ENCODE measurements at regions not wholly inside any gene's neighbourhood (a gene's known extent, or its start where the extent isn't known, plus 50 kb on each side); places are given as distances from the start of the nearest gene placed in this dataset.

DNA sequence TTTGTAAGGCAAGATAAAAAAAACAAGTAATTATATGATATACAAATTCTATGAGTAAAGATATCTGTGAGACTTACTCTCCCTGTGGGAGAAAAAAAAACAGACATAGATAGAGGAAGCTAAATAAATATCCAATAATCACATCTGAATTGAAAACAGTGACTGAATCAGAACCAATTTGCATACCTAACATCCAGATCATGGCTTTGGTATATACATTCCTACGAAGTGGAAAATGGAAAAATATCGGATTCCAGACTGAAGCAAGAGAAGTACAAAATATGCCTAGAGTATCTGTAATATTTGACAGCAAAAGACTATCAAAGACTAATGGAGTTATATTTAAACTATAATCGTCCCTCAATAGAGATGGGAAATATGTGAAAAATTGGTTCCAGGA, 1108.1 kb upstream of the CHAC2 start:
- TF ChIP-seq, protein P1, sequence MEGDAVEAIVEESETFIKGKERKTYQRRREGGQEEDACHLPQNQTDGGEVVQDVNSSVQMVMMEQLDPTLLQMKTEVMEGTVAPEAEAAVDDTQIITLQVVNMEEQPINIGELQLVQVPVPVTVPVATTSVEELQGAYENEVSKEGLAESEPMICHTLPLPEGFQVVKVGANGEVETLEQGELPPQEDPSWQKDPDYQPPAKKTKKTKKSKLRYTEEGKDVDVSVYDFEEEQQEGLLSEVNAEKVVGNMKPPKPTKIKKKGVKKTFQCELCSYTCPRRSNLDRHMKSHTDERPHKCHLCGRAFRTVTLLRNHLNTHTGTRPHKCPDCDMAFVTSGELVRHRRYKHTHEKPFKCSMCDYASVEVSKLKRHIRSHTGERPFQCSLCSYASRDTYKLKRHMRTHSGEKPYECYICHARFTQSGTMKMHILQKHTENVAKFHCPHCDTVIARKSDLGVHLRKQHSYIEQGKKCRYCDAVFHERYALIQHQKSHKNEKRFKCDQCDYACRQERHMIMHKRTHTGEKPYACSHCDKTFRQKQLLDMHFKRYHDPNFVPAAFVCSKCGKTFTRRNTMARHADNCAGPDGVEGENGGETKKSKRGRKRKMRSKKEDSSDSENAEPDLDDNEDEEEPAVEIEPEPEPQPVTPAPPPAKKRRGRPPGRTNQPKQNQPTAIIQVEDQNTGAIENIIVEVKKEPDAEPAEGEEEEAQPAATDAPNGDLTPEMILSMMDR (conservative IDR thresholded peaks at IDR 0.05; ENCODE audit: low read depth in 2 of 2), result no peak
- TF ChIP-seq EZH2phosphoT487 (IDR thresholded peaks at IDR 0.05; ENCODE audit: unreplicated experiment) (no peak), STAT1 (IDR thresholded peaks at IDR 0.05; ENCODE audit: unreplicated experiment) (no peak), EZH2 (IDR thresholded peaks at IDR 0.05; ENCODE audit: low read depth, unreplicated experiment) (no peak), ZNF331 (CRISPR knock-in tag; IDR thresholded peaks at IDR 0.05; ENCODE audit: low read depth) (no peak), ZNF114 (CRISPR knock-in tag; IDR thresholded peaks at IDR 0.05) (no peak), POLR2AphosphoS5 (IDR thresholded peaks at IDR 0.05; ENCODE audit: low read depth) (no peak), NANOG (IDR thresholded peaks at IDR 0.05; ENCODE audit: borderline replicate concordance) (no peak), CREB1 (CRISPR knock-in tag; IDR thresholded peaks at IDR 0.05; ENCODE audit: low read depth) (no peak), JUNB (IDR thresholded peaks at IDR 0.05; ENCODE audit: unreplicated experiment) (no peak)
- TF ChIP-seq, protein P2, sequence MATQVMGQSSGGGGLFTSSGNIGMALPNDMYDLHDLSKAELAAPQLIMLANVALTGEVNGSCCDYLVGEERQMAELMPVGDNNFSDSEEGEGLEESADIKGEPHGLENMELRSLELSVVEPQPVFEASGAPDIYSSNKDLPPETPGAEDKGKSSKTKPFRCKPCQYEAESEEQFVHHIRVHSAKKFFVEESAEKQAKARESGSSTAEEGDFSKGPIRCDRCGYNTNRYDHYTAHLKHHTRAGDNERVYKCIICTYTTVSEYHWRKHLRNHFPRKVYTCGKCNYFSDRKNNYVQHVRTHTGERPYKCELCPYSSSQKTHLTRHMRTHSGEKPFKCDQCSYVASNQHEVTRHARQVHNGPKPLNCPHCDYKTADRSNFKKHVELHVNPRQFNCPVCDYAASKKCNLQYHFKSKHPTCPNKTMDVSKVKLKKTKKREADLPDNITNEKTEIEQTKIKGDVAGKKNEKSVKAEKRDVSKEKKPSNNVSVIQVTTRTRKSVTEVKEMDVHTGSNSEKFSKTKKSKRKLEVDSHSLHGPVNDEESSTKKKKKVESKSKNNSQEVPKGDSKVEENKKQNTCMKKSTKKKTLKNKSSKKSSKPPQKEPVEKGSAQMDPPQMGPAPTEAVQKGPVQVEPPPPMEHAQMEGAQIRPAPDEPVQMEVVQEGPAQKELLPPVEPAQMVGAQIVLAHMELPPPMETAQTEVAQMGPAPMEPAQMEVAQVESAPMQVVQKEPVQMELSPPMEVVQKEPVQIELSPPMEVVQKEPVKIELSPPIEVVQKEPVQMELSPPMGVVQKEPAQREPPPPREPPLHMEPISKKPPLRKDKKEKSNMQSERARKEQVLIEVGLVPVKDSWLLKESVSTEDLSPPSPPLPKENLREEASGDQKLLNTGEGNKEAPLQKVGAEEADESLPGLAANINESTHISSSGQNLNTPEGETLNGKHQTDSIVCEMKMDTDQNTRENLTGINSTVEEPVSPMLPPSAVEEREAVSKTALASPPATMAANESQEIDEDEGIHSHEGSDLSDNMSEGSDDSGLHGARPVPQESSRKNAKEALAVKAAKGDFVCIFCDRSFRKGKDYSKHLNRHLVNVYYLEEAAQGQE (IDR thresholded peaks at IDR 0.05; ENCODE audit: unreplicated experiment), result no peak
- TF ChIP-seq, protein P3, sequence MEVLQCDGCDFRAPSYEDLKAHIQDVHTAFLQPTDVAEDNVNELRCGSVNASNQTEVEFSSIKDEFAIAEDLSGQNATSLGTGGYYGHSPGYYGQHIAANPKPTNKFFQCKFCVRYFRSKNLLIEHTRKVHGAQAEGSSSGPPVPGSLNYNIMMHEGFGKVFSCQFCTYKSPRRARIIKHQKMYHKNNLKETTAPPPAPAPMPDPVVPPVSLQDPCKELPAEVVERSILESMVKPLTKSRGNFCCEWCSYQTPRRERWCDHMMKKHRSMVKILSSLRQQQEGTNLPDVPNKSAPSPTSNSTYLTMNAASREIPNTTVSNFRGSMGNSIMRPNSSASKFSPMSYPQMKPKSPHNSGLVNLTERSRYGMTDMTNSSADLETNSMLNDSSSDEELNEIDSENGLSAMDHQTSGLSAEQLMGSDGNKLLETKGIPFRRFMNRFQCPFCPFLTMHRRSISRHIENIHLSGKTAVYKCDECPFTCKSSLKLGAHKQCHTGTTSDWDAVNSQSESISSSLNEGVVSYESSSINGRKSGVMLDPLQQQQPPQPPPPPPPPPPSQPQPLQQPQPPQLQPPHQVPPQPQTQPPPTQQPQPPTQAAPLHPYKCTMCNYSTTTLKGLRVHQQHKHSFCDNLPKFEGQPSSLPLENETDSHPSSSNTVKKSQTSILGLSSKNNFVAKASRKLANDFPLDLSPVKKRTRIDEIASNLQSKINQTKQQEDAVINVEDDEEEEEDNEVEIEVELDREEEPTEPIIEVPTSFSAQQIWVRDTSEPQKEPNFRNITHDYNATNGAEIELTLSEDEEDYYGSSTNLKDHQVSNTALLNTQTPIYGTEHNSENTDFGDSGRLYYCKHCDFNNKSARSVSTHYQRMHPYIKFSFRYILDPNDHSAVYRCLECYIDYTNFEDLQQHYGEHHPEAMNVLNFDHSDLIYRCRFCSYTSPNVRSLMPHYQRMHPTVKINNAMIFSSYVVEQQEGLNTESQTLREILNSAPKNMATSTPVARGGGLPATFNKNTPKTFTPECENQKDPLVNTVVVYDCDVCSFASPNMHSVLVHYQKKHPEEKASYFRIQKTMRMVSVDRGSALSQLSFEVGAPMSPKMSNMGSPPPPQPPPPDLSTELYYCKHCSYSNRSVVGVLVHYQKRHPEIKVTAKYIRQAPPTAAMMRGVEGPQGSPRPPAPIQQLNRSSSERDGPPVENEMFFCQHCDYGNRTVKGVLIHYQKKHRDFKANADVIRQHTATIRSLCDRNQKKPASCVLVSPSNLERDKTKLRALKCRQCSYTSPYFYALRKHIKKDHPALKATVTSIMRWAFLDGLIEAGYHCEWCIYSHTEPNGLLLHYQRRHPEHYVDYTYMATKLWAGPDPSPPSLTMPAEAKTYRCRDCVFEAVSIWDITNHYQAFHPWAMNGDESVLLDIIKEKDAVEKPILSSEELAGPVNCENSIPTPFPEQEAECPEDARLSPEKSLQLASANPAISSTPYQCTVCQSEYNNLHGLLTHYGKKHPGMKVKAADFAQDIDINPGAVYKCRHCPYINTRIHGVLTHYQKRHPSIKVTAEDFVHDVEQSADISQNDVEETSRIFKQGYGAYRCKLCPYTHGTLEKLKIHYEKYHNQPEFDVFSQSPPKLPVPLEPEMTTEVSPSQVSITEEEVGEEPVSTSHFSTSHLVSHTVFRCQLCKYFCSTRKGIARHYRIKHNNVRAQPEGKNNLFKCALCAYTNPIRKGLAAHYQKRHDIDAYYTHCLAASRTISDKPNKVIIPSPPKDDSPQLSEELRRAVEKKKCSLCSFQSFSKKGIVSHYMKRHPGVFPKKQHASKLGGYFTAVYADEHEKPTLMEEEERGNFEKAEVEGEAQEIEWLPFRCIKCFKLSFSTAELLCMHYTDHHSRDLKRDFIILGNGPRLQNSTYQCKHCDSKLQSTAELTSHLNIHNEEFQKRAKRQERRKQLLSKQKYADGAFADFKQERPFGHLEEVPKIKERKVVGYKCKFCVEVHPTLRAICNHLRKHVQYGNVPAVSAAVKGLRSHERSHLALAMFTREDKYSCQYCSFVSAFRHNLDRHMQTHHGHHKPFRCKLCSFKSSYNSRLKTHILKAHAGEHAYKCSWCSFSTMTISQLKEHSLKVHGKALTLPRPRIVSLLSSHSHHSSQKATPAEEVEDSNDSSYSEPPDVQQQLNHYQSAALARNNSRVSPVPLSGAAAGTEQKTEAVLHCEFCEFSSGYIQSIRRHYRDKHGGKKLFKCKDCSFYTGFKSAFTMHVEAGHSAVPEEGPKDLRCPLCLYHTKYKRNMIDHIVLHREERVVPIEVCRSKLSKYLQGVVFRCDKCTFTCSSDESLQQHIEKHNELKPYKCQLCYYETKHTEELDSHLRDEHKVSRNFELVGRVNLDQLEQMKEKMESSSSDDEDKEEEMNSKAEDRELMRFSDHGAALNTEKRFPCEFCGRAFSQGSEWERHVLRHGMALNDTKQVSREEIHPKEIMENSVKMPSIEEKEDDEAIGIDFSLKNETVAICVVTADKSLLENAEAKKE (CRISPR knock-in tag; IDR thresholded peaks at IDR 0.05), result no peak
- TF ChIP-seq, protein P4, sequence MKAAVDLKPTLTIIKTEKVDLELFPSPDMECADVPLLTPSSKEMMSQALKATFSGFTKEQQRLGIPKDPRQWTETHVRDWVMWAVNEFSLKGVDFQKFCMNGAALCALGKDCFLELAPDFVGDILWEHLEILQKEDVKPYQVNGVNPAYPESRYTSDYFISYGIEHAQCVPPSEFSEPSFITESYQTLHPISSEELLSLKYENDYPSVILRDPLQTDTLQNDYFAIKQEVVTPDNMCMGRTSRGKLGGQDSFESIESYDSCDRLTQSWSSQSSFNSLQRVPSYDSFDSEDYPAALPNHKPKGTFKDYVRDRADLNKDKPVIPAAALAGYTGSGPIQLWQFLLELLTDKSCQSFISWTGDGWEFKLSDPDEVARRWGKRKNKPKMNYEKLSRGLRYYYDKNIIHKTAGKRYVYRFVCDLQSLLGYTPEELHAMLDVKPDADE (IDR thresholded peaks at IDR 0.05), result no peak

All from GM23338 (cell line).